Caco-2 (cell line): ENCODE measurements at regions not wholly inside any gene's neighbourhood (a gene's known extent, or its start where the extent isn't known, plus 50 kb on each side); places are given as distances from the start of the nearest gene placed in this dataset.
"Not testable (repeated sequence)": the region's sequence is repeated elsewhere in the genome, so short reads cannot be mapped to it uniquely, and the experiment has no call there.

ENCODE experiments used
- BruUV-seq: library from RNA; stranded (reverse); fragments of 400-500 nt; replicated peaks from 2 replicates; lab custom pipeline; 2021; lab: Mats Ljungman, UMichigan
- CTCF ChIA-PET: fragments of 300-600 bp; sonication (Branson Sonifier 250); formaldehyde crosslinking; loops from one replicate; lab custom pipeline; 2022; ENCODE audit warnings: antibody characterized with exemption; lab: Charles Lee
- POLR2A ChIA-PET: fragments of 300-600 bp; sonication (Branson Sonifier 250); formaldehyde crosslinking; loops from one replicate; lab custom pipeline; 2022; ENCODE audit warnings: antibody characterized with exemption; lab: Charles Lee
- DNase-seq, 2 experiments: peaks; one replicate each; pipeline versions ENCODE4 v3.0.0 to v3.0.0-alpha.2; 2020 to 2022
- H3K27me3 ChIP-seq: replicated peaks from 2 replicates; pipeline ENCODE4 v1.6.0; 2011; ENCODE audit warnings: low read length; ENCODE audit not compliant: control insufficient read depth, insufficient read depth
- H3K36me3 ChIP-seq: 2 replicates; pipeline ENCODE4 v1.5.1; 2011; ENCODE audit warnings: low read length; ENCODE audit not compliant: control insufficient read depth, insufficient read depth
- H3K4me1 ChIP-seq: fragments of 250-450 bp; sonication (Bioruptor Pico); 2 replicates; pipeline ENCODE4 v1.5.1; 2020; ENCODE audit warnings: mild to moderate bottlenecking
- H3K4me3 ChIP-seq: 2 replicates; pipeline ENCODE4 v1.5.1; 2011; ENCODE audit warnings: low read depth, mild to moderate bottlenecking, control low read depth, low read length
- H3K9me3 ChIP-seq: fragments of 250-450 bp; sonication (Bioruptor Pico); 2 replicates; pipeline ENCODE4 v1.5.1; 2020; ENCODE audit warnings: mild to moderate bottlenecking, moderate library complexity
- H3K27ac Mint-ChIP-seq: one replicate; pipeline ENCODE4 v1.8.0; 2022; ENCODE audit warnings: mixed read lengths; ENCODE audit not compliant: unreplicated experiment
- H3K27me3 Mint-ChIP-seq: one replicate; pipeline ENCODE4 v1.8.0; 2022; ENCODE audit warnings: mixed read lengths; ENCODE audit not compliant: insufficient read depth, unreplicated experiment
- H3K36me3 Mint-ChIP-seq: one replicate; pipeline ENCODE4 v1.8.0; 2022; ENCODE audit warnings: mild to moderate bottlenecking, mixed read lengths; ENCODE audit not compliant: insufficient read depth, unreplicated experiment
- H3K4me1 Mint-ChIP-seq: one replicate; pipeline ENCODE4 v1.8.0; 2022; ENCODE audit warnings: low read depth, mixed read lengths; ENCODE audit not compliant: unreplicated experiment
- H3K4me3 Mint-ChIP-seq: one replicate; pipeline ENCODE4 v1.8.0; 2022; ENCODE audit warnings: mild to moderate bottlenecking, moderate library complexity, mixed read lengths; ENCODE audit not compliant: unreplicated experiment
- H3K9me3 Mint-ChIP-seq: one replicate; pipeline ENCODE4 v1.8.0; 2022; ENCODE audit warnings: mixed read lengths; ENCODE audit not compliant: unreplicated experiment
- CTCF ChIP-seq, 2 experiments: fragments of 200-600 bp in 1 of 2; IDR thresholded peaks; 1 replicate in 1 of 2; 2 replicates in 1 of 2; pipeline versions ENCODE4 v1.5.1 to v1.8.0; 2011 to 2022; ENCODE audit warnings: antibody characterized with exemption in 1 of 2, control low read depth in 1 of 2, inconsistent platforms in 1 of 2, low read depth in 1 of 2, low read length in 1 of 2, mild to moderate bottlenecking in 1 of 2, moderate library complexity in 1 of 2; ENCODE audit not compliant: insufficient read depth in 1 of 2, severe bottlenecking in 1 of 2, unreplicated experiment in 1 of 2
- intact Hi-C: fragments of 100-400 bp; cut with micrococcal nuclease; formaldehyde crosslinking; loops from one replicate; pipeline ENCODE4 v1.10.0; 2022; ENCODE audit not compliant: unreplicated experiment

- TF ChIP-seq CTCF (IDR thresholded peaks at IDR 0.05; ENCODE audit: insufficient read depth in 1 of 2, low read depth in 1 of 2, low read length in 1 of 2, severe bottlenecking in 1 of 2, unreplicated experiment in 1 of 2) = no peak
- no peak overlapping the region for H3K4me3 Mint-ChIP-seq
- ChIA-PET CTCF (no interaction called here), POLR2A (no interaction called here)
- H3K36me3 Mint-ChIP-seq = no peaks in the 10 kb centered on the region
- H3K27me3 Mint-ChIP-seq = no peaks in the 10 kb centered on the region
- no TSS peak for BruUV-seq
- intact Hi-C loops = no loop called here
- peaks cover 9% of the 10 kb centered on the region for H3K9me3 Mint-ChIP-seq
- Histone ChIP-seq H3K4me3 (no peak overlapping the region), H3K27me3 (no peaks in the 10 kb centered on the region), H3K36me3 (no peaks in the 10 kb centered on the region), H3K9me3 (peaks cover 9% of the 10 kb centered on the region; the same call in 1 of the 2 replicates), H3K4me1 (no peaks in the 10 kb centered on the region)
- DNase-seq = no peak
- no peak overlapping the region for H3K27ac Mint-ChIP-seq
- no peaks in the 10 kb centered on the region for H3K4me1 Mint-ChIP-seq
These were observed 671.9 kb downstream of the UQCRFS1 start for GRCh38 chr19:28541029-28541428.

DNA sequence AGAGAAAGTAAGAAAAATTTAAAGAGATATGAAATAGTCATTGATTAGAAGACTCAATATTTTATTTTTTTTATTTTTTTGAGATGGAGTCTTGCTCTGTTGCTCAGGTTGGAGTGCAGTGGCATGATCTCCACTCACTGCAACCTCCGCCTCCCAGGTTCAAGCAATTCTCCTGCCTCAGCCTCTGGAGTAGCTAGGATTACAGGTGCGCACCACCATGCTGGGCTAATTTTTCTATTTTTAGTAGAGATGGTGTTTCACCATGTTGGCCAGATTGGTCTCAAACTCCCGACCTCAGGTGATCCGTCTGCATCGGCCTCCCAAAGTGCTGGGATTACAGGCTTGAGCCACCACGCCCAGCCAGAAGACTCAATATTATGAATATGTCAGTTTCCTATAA is 672.6 kb downstream of the UQCRFS1 start:
- H3K27me3 ChIP-seq, BruUV-seq, H3K9me3 ChIP-seq, H3K4me1 ChIP-seq, H3K27ac Mint-ChIP-seq, H3K4me1 Mint-ChIP-seq, DNase-seq, POLR2A ChIA-PET, intact Hi-C loops, H3K9me3 Mint-ChIP-seq, H3K27me3 Mint-ChIP-seq, H3K4me3 Mint-ChIP-seq, H3K4me3 ChIP-seq, CTCF ChIA-PET, H3K36me3 Mint-ChIP-seq, H3K36me3 ChIP-seq: not testable (repeated sequence)

DNA sequence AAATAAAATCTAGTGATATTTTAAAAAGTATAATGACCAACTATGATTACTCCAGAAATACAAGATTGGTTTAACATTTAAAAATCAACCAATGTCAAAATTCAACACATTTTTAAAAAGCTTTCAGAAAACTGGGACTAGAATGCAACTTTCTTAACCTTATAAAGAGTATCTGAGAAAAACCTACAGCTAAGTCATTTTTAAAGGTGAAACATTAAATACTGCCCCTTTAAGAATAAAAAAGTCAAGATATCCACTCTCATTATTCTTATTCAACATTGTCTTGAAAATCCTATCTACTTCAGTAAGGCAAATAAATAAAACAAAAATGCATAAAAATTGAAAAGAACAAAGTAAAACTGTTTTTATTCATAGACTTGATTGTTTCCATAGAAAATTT is 673.2 kb downstream of the UQCRFS1 start:
- Mint-ChIP-seq H3K4me3 (no peak overlapping the region), H3K4me1 (no peaks in the 10 kb centered on the region), H3K9me3 (peaks cover 2% of the 10 kb centered on the region), H3K27ac (no peak overlapping the region), H3K27me3 (no peaks in the 10 kb centered on the region), H3K36me3 (no peaks in the 10 kb centered on the region)
- ChIA-PET POLR2A (no interaction called here), CTCF (no interaction called here)
- TF ChIP-seq CTCF (IDR thresholded peaks at IDR 0.05; ENCODE audit: insufficient read depth in 1 of 2, low read depth in 1 of 2, low read length in 1 of 2, severe bottlenecking in 1 of 2, unreplicated experiment in 1 of 2) = no peak
- no peak overlapping the region for H3K4me3 ChIP-seq
- no peaks in the 10 kb centered on the region for H3K36me3 ChIP-seq
- no peaks in the 10 kb centered on the region for H3K4me1 ChIP-seq
- intact Hi-C loops = no loop called here
- H3K9me3 ChIP-seq = peaks cover 9% of the 10 kb centered on the region; the same call in 1 of the 2 replicates
- no peak for DNase-seq
- no TSS peak for BruUV-seq
- H3K27me3 ChIP-seq = no peaks in the 10 kb centered on the region

DNA sequence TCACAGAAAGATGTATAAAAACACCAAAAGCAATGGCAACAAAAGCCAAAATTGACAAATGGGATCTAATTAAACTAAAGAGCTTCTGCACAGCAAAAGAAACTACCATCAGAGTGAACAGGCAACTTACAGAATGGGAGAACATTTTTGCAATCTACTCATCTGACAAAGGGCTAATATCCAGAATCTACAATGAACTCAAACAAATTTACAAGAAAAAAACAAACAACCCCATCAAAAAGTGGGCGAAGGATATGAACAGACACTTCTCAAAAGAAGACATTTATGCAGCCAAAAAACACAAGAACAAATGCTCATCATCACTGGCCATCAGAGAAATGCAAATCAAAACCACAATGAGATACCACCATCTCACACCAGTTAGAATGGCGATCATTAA is 674.4 kb downstream of the UQCRFS1 start:
- H3K36me3 Mint-ChIP-seq, H3K9me3 Mint-ChIP-seq, BruUV-seq, H3K9me3 ChIP-seq, DNase-seq, intact Hi-C loops, H3K27me3 ChIP-seq, H3K4me1 ChIP-seq, H3K4me1 Mint-ChIP-seq, H3K36me3 ChIP-seq, H3K4me3 Mint-ChIP-seq, H3K4me3 ChIP-seq, H3K27me3 Mint-ChIP-seq, H3K27ac Mint-ChIP-seq, POLR2A ChIA-PET, CTCF ChIA-PET: not testable (repeated sequence)
